BJ (cell line): ENCODE measurements at regions not wholly inside any gene's neighbourhood (a gene's known extent, or its start where the extent isn't known, plus 50 kb on each side); places are given as distances from the start of the nearest gene placed in this dataset.

Experiments
- CTCF ChIA-PET: fragments of 350-600 bp; formaldehyde crosslinking; extraction: SDS; loops from one replicate; lab custom pipeline; 2021; ENCODE audit warnings: antibody characterized with exemption, inconsistent platforms; lab: Yijun Ruan, JAX
- POLR2A ChIA-PET: fragments of 300-600 bp; sonication (Branson Sonifier 250); formaldehyde crosslinking; extraction: SDS; loops from one replicate; lab custom pipeline; 2021; ENCODE audit warnings: antibody characterized with exemption; lab: Charles Lee
- DNase-seq: peaks from one replicate; pipeline ENCODE4 v3.0.0-alpha.2; 2011; ENCODE audit warnings: low read depth
- H3K27me3 ChIP-seq: 2 replicates; pipeline ENCODE4 v1.6.0; 2011; ENCODE audit warnings: low read length; ENCODE audit not compliant: control insufficient read depth, insufficient read depth
- H3K36me3 ChIP-seq: 2 replicates; pipeline ENCODE4 v1.5.1; 2011; ENCODE audit warnings: low read length; ENCODE audit not compliant: control insufficient read depth, insufficient read depth
- H3K4me3 ChIP-seq: 2 replicates; pipeline ENCODE4 v1.5.1; 2011; ENCODE audit warnings: low read depth, mild to moderate bottlenecking, control low read depth, low read length
- TF ChIP-seq, protein P1 (sequence below): IDR thresholded peaks from 2 replicates; pipeline ENCODE4 v1.5.1; 2011; ENCODE audit warnings: low read depth, mild to moderate bottlenecking, control low read depth, inconsistent platforms, low read length, moderate library complexity; ENCODE audit not compliant: insufficient read depth

DNA sequence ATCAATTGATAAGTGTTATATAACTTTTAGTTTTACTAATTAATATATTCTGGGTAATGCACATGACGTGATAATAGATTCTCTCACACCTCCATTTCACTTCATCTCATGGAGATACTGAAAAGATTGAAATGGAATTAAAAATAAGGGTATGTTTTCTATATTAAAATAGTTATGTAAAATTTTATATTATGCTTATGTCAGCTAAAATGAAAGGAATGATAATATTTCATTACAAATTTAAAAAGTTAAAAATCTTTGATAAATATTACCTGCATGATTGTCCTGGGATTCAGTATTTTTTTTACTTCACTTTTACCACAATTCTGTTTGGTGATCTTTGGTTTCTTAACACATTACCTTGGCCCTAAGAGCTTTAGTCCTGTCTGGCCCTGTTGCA, 823.8 kb upstream of the NRXN1 start:
- Histone ChIP-seq H3K27me3 (no peaks in the 10 kb centered on the region), H3K4me3 (no peak overlapping the region), H3K36me3 (no peaks in the 10 kb centered on the region)
- DNase-seq, result no peak
- POLR2A ChIA-PET, result no interaction called here
- CTCF ChIA-PET, result no interaction called here
- TF ChIP-seq, protein P1, sequence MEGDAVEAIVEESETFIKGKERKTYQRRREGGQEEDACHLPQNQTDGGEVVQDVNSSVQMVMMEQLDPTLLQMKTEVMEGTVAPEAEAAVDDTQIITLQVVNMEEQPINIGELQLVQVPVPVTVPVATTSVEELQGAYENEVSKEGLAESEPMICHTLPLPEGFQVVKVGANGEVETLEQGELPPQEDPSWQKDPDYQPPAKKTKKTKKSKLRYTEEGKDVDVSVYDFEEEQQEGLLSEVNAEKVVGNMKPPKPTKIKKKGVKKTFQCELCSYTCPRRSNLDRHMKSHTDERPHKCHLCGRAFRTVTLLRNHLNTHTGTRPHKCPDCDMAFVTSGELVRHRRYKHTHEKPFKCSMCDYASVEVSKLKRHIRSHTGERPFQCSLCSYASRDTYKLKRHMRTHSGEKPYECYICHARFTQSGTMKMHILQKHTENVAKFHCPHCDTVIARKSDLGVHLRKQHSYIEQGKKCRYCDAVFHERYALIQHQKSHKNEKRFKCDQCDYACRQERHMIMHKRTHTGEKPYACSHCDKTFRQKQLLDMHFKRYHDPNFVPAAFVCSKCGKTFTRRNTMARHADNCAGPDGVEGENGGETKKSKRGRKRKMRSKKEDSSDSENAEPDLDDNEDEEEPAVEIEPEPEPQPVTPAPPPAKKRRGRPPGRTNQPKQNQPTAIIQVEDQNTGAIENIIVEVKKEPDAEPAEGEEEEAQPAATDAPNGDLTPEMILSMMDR, result no peak

DNA sequence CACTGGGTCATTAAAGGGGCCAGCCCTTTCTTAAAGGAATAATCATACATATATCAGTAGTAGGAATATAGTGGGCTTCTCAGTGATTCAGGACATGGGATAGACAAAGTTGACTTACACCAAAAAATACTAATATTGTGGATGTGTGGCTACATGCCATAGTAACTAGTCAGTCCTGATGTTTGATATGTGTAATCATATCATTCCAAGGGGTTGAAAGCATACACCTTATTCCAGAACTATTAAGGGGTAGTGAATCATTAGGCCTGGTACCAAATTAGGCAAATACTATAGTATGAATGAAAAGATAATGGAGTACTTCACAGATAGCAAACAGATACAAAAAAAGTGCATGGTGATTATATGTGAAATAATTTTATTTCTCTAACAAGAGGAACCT, 814.9 kb upstream of the NRXN1 start:
- TF ChIP-seq, protein P1, result no peak
- no peak for DNase-seq
- Histone ChIP-seq H3K27me3 (no peaks in the 10 kb centered on the region), H3K4me3 (no peak overlapping the region), H3K36me3 (no peaks in the 10 kb centered on the region)
- ChIA-PET CTCF (no interaction called here), POLR2A (no interaction called here)

DNA sequence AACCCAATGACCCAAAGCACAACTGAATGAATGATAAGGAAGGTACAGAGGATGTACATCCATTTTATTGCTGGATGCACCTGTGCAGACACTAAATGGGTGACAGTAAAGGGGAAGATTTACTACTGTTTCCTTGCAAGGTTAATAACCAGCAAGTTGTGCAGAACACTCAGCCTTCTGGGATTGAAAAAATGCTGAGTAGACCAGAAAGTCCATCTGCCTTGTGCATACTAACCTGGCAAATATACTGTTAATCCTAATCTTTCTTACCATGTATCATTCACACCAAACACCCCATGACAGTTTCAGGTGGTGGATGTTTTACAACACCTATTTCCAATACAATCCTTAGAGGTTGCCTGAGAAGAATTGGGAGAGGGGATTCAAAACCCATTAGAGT, 814.1 kb upstream of the NRXN1 start:
- no peaks in the 10 kb centered on the region for H3K36me3 ChIP-seq
- TF ChIP-seq, protein P1, result no peak
- POLR2A ChIA-PET, result no interaction called here
- DNase-seq, result no peak
- CTCF ChIA-PET, result no interaction called here
- no peak overlapping the region for H3K4me3 ChIP-seq
- H3K27me3 ChIP-seq, result no peaks in the 10 kb centered on the region

DNA sequence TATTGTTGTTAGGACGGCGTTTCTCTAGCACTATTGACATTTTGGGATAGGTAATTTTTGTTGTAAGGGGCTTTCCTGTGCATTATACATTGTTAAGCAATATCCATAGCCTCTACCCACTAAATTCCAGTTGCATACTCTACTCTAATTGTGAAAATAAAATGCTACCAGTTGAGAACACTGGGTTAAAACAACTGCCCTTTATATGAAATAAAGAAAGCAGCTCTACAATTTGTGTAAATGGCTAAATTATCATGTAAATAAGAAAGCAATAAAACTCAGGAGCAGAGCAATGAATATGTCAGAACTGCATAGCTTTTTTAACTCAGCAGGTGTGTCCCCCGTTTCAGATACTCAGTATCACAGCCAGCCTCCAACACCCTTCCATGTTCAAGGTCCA, 812.7 kb upstream of the NRXN1 start:
- DNase-seq, result no peak
- ChIA-PET POLR2A (no interaction called here), CTCF (interaction anchor here (0.6 kb wide), 1 partner anchor 12 kb away, joined by 3 read pairs; no protein-coding TSS in a partner anchor)
- H3K4me3 ChIP-seq, result no peak overlapping the region
- no peaks in the 10 kb centered on the region for H3K36me3 ChIP-seq
- TF ChIP-seq, protein P1, result no peak
- no peaks in the 10 kb centered on the region for H3K27me3 ChIP-seq

DNA sequence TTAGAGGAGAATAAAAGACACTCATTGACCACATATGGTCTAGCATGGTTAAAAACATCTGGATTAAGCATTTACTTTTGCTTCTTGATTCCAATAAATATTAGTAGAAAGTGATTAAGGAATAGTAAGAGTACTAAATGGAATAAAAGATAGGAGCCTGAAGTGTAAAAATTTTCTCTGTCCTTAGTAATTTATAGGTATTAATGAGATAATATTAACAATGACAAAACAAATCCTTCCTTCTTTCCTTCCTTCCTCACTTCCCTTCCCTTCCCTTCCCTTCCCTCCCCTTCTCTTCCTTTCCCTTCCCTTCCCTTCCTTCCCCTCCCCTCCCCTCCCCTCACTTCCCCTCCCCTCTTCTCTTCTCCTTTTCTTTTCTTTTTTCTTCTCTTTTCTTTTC, 797.5 kb upstream of the NRXN1 start:
- no peak for DNase-seq
- no peaks in the 10 kb centered on the region for H3K27me3 ChIP-seq
- ChIA-PET POLR2A (no interaction called here), CTCF (no interaction called here)
- no peak overlapping the region for H3K4me3 ChIP-seq
- H3K36me3 ChIP-seq, result no peaks in the 10 kb centered on the region
- TF ChIP-seq, protein P1, result no peak
